Esophagus (tissue), 2 donors: ENCODE measurements at regions not wholly inside any gene's neighbourhood (a gene's known extent, or its start where the extent isn't known, plus 50 kb on each side); places are given as distances from the start of the nearest gene placed in this dataset.
"Not testable (repeated sequence)": the region's sequence is repeated elsewhere in the genome, so short reads cannot be mapped to it uniquely, and the experiment has no call there.

Experiments used
- H3K27ac ChIP-seq, 2 donors: one replicate each; pipeline ENCODE4 v1.5.1; 2013; ENCODE audit warnings: low read depth in 2 of 2, mild to moderate bottlenecking in 2 of 2, inconsistent platforms in 1 of 2, low read length in 1 of 2, moderate library complexity in 1 of 2
- H3K27me3 ChIP-seq, 2 donors: one replicate each; pipeline ENCODE4 v1.6.1; 2013; ENCODE audit warnings: low read length in 2 of 2, control low read depth in 1 of 2, mild to moderate bottlenecking in 1 of 2; ENCODE audit not compliant: insufficient read depth in 2 of 2, control insufficient read depth in 1 of 2
- H3K36me3 ChIP-seq, 2 donors: one replicate each; pipeline ENCODE4 v1.6.1; 2013; ENCODE audit warnings: low read length in 1 of 2; ENCODE audit not compliant: control insufficient read depth in 2 of 2, insufficient read depth in 2 of 2
- H3K4me1 ChIP-seq, 2 donors: one replicate each; pipeline ENCODE4 v1.6.1; 2013; ENCODE audit warnings: low read length in 1 of 2; ENCODE audit not compliant: control insufficient read depth in 2 of 2, insufficient read depth in 2 of 2
- H3K4me3 ChIP-seq, 2 donors: one replicate each; pipeline ENCODE4 v1.5.1; 2013; ENCODE audit warnings: low read length in 2 of 2, mild to moderate bottlenecking in 2 of 2, low read depth in 1 of 2, moderate library complexity in 1 of 2
- H3K9me3 ChIP-seq, 2 donors: one replicate each; pipeline ENCODE4 v1.6.1; 2013; ENCODE audit warnings: mild to moderate bottlenecking in 2 of 2, low read depth in 1 of 2, low read length in 1 of 2, moderate library complexity in 1 of 2; ENCODE audit not compliant: control insufficient read depth in 2 of 2, insufficient read depth in 1 of 2
- WGBS, 2 donors: extraction: QIAGEN DNeasy Blood & Tissue Kit; methylation state at CpG; one replicate each; pipeline ENCODE4 v1.1.7; 2013; 5-methylcytosine and 5-hydroxymethylcytosine counted together
- donor health status: healthy with polysubstance abuse.
- donor health status: Bipolar disorder and iron deficiency.

DNA sequence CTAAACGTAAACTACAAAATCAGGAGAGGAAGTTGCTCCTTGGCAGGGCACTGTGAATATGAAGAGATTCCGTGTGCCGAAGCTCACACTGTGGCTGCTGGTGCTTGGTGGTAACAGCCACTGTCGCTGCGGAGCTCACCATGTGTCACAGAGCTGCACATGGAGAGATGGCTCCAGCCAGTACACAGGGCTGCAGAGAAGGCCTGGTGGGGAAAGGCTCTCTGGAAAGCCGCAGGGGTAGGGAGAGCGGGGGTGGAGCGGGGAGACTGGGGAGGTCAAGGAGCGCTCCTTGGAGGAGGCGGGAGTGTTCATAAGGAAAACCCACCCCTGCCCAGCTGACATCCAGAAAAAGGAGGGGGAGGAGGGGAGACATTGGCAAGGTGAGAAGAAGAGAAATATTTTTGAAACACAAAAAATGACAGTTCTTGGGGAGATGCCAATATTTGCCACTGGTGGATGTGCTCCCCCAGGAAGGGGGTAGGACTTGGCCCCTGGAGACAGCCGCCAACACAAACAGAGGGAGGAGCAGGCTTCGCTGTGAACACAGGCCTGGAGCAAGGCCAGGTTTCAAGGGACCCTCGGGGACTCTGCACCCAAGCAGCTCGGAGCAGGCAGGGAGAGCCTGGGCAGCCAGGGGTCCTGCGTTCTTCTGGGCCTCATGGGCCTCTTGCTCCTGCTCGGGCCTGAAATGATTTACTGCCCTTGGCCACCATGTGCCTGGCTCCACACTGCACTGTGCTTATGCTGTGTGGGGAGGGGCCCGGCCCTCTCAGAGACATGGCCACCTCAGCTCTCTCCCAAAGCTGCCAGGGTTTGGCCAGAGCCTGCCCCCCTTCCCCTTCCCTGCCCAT lies 102.6 kb upstream of the GLI2 start:
- Histone ChIP-seq H3K36me3 (no peaks in the 10 kb centered on the region), H3K4me3 (no peak overlapping the region), H3K27ac (no peak overlapping the region), H3K4me1 (no peaks in the 10 kb centered on the region), H3K27me3 (no peaks in the 10 kb centered on the region), H3K9me3 (peaks cover 0 to 7% of the 10 kb centered on the region in 2 donors)
- 71 to 75% methylated on average over 17 of the region's 17 CpGs for WGBS, 2 donors

DNA sequence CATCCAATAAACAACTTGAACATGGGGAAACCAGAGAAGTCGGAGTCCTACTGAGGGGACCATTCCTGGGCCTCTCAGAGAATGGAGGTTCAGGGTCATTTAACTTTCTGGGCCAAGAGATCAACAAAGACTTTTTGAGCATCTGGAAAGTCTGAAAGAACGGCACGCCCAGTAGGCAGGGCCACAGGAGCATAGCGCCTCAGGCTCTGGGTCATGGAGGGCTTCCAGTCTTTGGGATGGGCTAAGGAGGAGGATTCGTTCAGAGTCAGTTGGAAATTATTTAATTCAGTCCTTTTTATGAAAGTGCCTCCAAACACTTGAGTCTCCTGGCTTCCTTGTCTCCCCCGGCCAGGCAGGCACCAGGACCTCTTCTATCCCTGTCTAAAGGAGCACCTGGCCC lies 101.1 kb upstream of the GLI2 start:
- H3K4me3 ChIP-seq = no peak overlapping the region
- WGBS, 2 donors = 74 to 87% methylated on average over 6 of the region's 6 CpGs
- no peaks in the 10 kb centered on the region for H3K9me3 ChIP-seq
- no peak overlapping the region for H3K27ac ChIP-seq
- no peaks in the 10 kb centered on the region for H3K36me3 ChIP-seq
- no peaks in the 10 kb centered on the region for H3K27me3 ChIP-seq
- no peaks in the 10 kb centered on the region for H3K4me1 ChIP-seq

DNA sequence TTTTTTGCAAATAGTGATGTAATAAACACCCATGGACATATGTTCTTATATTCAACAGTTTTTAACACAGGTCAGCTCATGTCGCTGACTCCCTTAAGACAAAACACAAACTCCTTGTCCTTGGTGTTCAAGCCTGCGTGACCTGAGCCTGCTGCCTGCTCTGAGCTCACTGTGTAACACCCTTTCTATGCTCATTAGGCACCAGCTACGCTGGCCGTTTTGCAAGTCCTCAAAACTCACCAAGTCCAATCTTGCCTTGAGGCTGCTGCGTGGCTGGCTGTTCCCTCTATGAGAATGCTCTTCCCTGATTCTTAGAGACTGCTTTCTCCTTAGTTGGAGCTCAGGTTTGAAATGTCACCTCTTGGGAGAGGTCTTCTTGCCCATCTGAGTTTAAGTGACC lies 100.5 kb upstream of the GLI2 start:
- Histone ChIP-seq H3K4me3 (no peak overlapping the region), H3K9me3 (no peaks in the 10 kb centered on the region), H3K4me1 (no peaks in the 10 kb centered on the region), H3K27me3 (no peaks in the 10 kb centered on the region), H3K27ac (no peak overlapping the region), H3K36me3 (no peaks in the 10 kb centered on the region)
- WGBS, 2 donors = 90% methylated on average over 5 of the region's 5 CpGs

DNA sequence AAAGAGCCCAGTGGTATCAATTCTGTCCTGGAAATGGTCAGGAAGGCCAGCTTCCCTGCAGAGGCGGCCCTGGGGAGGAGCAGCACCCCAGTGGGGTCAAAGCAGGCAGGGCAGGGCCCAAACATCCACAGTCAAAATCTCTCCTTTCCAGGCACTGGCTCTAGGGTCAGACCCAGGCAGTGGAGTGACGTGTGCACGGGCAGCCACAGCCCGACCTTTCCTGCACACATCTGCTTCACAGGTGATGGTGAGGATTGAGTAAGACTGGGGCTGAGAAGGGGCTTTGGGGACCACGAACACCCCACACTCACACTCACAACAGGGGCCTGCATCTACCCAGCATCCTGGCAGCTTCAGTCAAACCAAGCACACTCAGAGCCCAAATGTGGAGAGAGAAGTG lies 97.8 kb upstream of the GLI2 start:
- Histone ChIP-seq H3K4me1 (no peaks in the 10 kb centered on the region), H3K4me3 (no peak overlapping the region), H3K27me3 (no peaks in the 10 kb centered on the region), H3K36me3 (no peaks in the 10 kb centered on the region), H3K27ac (no peak overlapping the region), H3K9me3 (no peaks in the 10 kb centered on the region)
- WGBS, 2 donors = 81 to 84% methylated on average over 5 of the region's 5 CpGs

DNA sequence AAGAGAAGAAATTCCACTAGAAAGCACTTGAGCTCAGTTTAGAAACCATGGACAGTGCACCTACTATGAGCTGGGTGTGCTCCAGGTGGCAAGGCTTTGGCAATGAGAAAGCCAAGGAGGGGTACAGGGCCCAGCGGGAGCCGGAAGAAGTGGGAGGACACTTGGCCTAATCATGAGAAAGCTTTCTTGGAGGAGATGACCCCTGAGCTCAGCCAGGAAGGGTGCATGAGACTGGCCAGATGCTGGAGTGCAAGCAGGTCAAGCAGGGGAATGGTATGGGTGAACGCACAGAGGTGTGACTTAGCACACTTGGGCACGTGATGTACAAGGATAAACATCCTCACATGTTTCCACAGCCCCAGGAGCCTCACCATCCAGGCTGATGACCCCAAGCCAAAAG lies 97.2 kb upstream of the GLI2 start:
- H3K27me3 ChIP-seq = no peaks in the 10 kb centered on the region
- H3K27ac ChIP-seq = no peak overlapping the region
- whole genome bisulfite sequencing, 2 donors = 90 to 91% methylated on average over 4 of the region's 4 CpGs

DNA sequence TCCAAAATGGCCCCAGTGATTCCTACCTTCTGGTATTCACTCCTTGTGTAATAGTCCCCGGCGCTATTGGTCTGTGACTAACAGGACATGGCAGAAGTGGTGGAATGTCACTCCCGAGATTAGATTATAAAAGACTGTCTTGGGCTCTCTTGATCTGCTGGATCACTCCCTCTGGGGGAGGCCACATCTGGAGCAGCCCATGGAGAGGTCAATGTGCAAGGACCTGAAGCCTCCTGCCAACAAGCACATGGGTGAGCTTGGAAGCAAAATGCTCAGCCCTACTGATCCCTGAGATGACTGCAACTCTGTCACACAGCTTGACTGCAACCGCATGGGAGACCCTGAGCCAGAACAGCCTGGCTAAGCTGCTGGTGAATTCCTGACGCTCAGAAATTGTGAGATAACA lies 94.3 kb upstream of the GLI2 start:
- H3K9me3 ChIP-seq = no peaks in the 10 kb centered on the region
- WGBS, 2 donors = 76 to 82% methylated on average over 5 of the region's 5 CpGs
- no peaks in the 10 kb centered on the region for H3K27me3 ChIP-seq

More for the DNA sequence above, 97.2 kb upstream of the GLI2 start:
- Histone ChIP-seq H3K4me3 (no peak overlapping the region), H3K9me3 (no peaks in the 10 kb centered on the region), H3K4me1 (no peaks in the 10 kb centered on the region), H3K36me3 (no peaks in the 10 kb centered on the region)

DNA sequence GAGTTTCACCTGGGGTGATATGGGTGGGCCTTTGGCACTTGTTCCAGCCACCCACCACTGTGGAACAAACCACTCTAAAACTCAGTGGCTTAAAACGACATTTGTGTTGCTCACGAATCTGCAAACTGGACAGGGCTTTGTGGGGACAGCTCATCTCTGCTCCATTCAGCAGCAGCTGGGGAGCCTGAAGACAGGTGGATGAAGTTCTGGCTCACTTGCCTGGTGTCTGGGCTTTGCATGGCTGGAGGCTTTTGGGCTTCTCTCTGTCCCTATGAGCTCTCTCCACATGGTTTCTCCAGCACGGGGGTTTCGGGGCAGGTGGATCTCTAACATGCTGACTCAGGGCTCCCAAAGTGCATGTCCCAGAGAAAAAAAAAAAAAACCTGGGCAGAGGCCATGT lies 93.0 kb upstream of the GLI2 start:
- Histone ChIP-seq H3K9me3 (no peaks in the 10 kb centered on the region), H3K27ac (no peak overlapping the region), H3K4me1 (no peaks in the 10 kb centered on the region), H3K36me3 (no peaks in the 10 kb centered on the region), H3K27me3 (no peaks in the 10 kb centered on the region), H3K4me3 (no peak overlapping the region)
- 84 to 92% methylated on average over 4 of the region's 4 CpGs for WGBS, 2 donors

More for the DNA sequence above, 94.3 kb upstream of the GLI2 start:
- no peaks in the 10 kb centered on the region for H3K4me1 ChIP-seq
- no peaks in the 10 kb centered on the region for H3K36me3 ChIP-seq
- no peak overlapping the region for H3K4me3 ChIP-seq
- no peak overlapping the region for H3K27ac ChIP-seq

DNA sequence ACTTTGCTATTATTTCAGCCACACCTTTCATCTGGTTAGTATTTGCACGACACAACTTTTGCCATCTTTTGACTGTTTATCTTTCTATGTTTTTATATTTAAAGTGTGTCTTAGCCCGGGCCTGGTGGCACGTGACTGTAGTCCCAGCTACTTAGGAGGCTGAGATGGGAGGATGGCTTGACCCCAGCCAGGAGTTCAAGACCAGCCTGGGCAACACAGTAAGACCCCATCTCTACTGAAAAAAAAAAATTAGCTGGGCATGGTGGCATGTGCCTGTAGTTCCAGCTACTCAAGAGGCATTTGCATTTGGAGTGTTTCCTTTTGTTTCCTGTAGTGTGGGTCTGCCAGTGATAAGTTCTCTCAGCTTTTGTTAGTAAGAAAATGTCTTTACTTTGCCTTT lies 88.7 kb upstream of the GLI2 start:
- Histone ChIP-seq H3K27me3 (no peaks in the 10 kb centered on the region), H3K4me3 (no peak overlapping the region), H3K27ac (no peak overlapping the region), H3K36me3 (no peaks in the 10 kb centered on the region), H3K4me1 (no peaks in the 10 kb centered on the region), H3K9me3 (peaks cover 5 to 8% of the 10 kb centered on the region in 2 donors)
- WGBS, 2 donors = 47 to 58% methylated on average over 3 of the region's 3 CpGs

DNA sequence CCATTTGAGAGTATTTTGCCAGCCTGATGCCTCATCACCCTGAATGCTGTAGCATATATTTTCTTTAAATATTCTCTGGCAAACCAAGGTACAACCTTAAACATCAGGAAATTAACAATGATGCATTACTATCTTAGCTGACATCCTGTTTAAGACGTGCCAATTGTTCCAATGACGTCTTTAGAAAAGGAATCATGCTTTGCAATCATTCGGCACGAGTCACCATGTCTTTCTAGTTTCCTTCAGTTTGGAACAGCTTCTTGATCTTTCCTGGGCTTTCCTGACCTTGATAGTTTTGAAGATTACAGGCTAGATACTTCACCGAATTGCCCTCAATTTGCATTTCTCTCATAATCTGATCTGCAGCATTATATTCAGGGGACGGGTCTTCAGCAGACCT lies 88.2 kb upstream of the GLI2 start:
- WGBS, 2 donors = 53 to 60% methylated on average over 6 of the region's 6 CpGs
- no peak overlapping the region for H3K27ac ChIP-seq
- peaks cover 5 to 8% of the 10 kb centered on the region in 2 donors for H3K9me3 ChIP-seq
- H3K4me3 ChIP-seq = no peak overlapping the region
- no peaks in the 10 kb centered on the region for H3K27me3 ChIP-seq
- no peaks in the 10 kb centered on the region for H3K36me3 ChIP-seq
- no peaks in the 10 kb centered on the region for H3K4me1 ChIP-seq

DNA sequence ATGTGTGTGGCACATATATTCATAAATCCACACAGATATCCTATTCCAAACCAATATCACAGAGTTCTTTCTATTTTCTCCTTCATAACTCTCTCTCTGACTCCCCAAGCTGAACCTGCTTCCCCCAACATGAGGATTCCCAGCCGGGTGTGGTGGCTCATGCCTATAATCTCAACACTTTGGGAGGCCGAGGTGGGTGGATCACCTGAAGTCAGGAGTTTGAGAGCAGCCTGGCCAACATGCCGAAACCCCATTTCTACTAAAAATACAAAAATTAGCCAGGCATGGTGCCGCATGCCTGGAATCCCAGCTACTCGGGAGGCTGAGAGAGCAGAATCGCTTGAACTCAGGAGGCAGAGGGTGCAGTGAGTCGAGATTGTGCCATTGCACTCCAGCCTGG lies 86.3 kb upstream of the GLI2 start:
- not testable (repeated sequence) for H3K27me3 ChIP-seq, H3K27ac ChIP-seq, H3K36me3 ChIP-seq, H3K4me1 ChIP-seq, H3K4me3 ChIP-seq
- 75 to 86% methylated on average over 7 of the region's 7 CpGs for WGBS, 2 donors
- H3K9me3 ChIP-seq = peaks cover 5 to 12% of the 10 kb centered on the region in 2 donors
